HG03457 (cell line): ENCODE measurements at regions not wholly inside any gene's neighbourhood (a gene's known extent, or its start where the extent isn't known, plus 50 kb on each side); places are given as distances from the start of the nearest gene placed in this dataset.

ENCODE experiments used
- ATAC-seq: cut with Tn5 transposase; IDR thresholded peaks from one replicate; pipeline ENCODE4 v1.9.1; 2021; ENCODE audit warnings: moderate number of reproducible peaks; ENCODE audit not compliant: unreplicated experiment

DNA sequence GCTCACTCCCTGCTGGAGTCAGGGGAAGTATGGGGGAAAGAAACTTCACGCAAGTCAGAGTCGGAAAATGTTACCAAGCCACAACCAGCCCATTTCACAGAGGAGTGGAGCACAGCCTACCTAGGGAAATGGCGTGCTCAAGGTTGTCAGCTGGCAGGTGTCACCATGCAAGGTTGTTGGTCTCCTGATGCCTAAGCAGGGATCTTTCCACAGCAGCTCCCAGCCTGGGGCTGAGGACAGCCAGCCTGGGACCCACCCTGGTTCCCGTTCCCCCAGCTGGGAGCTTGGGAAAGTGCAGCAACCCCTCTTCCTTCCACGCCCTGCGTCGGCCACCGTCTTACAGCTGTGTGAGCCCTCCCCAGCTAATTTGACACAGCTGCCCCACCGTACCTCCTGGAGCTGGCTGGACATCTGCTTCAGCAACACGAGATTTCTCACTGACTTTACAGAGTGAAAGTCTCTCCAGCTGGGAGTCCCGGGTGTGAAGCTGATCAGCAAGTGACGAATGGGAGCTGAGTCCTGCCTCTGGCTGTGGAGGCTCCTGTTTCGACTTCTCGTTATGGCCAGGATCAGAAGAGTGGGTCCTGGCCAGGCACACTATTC lies 224.6 kb upstream of the RAB4A start:
- ATAC-seq = no peak

DNA sequence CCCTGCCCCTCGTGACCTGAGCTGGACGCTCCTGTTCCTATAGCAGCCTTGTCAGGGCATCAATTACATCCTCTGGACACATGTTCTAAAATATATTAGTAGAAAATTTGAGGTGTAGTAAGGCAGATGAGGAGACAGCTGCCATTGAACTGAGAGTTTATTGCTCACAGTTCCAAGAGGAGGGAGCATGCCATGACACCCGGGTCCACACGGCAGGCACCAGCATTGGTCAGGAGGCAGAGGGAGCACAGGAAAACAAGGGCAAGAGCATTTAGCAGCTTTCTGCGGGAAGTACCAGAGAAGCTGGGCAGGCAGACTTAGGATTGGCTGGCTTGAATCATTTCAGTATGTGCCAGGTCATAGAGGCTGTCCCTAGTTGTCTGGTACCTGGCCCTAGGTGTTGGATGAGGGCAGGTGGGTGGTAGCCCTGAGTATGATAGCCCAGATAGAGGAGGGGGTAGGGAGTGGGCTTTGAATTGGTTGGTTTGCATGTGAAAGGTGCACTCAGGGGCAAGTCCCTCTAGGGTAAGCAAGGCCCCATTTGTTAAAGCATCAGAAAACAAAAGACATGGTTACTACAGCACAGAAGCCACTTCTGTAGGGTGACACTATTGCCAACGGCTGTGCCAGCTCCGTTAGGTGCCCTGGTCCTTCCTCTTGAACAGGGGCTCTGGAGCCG lies 223.6 kb upstream of the RAB4A start:
- no peak for ATAC-seq

DNA sequence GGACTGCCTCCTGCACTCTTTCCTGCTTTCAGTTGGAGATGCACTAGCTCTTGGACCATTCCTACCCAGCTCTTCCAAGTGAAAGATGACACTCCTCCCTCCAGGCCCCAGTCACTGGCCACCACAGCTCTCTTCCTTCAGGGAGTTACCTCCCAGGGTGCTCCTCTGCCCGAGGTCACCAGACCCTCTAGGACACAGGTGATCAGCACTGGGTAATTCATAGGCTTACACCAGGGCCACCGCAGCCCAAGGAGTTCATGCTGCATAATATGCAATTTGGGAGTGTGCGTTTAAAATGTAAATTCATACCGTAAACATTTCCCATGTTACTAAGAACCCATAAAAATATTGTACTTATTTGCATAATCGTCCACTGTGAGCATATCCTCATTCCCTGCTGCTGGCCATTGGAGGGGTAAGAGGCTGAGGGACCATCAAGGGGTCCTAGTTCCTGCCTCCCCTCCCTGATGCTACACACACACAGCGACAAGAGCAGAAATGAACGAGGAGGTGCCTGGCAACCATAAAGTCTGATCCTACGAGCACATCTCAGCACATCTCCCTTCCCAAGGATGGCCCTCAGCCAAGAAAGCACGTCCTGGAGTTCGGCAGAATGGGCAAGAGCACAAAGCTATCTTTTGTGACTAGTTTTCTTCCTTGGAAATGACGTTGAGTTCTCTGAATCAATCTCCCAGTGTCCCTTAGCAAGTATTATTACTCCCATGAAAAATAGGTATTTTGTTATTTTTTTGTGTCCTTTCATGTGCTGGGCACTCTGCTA lies 222.9 kb upstream of the RAB4A start:
- no peak for ATAC-seq

DNA sequence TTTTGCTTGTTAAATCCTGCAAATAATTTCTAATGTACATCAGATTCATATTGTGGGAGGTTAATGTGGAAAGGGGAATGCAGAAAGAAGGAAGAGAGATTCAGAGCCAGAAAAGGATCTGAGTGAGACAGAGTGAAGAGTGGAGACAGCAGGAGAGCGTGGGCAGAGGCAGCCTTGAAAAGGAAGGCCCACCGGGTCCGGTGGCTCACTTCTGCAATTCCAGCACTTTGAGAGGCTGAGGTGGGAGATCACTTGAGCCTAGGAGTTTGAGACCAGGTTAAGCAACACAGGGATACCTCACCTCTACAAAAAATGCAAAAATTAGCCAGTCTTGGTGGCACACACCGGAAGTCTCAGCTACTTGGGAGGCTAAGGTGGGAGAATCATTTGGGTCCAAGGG lies 222.0 kb upstream of the RAB4A start:
- ATAC-seq = no peak

DNA sequence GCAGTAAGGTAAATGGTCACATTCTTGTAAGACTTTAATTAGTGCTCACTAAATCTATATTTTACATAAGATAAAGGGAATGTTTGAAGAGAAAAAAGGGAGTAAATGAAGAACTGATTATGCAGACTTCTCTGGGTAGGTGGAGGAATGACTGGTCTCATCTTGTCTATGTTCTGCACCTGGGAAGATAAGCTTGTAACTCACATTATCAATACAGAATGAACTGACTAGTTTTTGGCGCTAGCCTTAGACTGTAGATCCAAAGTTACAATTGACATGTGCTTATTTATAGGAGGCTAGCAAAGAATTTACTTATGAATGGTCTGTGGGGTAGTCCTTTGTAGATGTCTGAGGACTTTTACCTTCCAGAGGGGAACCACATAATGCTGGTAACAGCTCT lies 214.9 kb upstream of the RAB4A start:
- no peak for ATAC-seq

DNA sequence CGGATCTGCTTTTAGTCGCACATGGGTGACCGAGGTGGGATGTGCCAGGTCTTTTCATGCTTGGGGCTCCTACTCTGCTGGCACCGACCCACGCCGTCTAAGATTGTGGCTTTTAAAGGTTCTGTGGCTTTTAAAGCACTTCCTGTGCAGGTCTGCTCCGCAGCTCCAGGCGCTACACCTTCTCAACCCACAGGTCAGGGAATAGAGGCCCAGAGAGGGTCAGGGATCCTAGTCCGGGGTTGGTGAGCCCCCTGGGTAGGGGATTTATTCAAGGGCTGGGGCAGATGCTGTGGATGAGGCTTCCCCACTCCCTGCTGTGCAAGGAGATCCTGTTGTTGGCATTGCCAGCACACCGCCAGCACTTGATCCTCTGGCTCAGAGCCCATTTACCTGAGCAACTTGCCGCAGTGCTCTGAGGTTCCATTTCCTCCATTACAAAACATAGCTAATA lies 212.8 kb upstream of the RAB4A start:
- ATAC-seq = no peak

DNA sequence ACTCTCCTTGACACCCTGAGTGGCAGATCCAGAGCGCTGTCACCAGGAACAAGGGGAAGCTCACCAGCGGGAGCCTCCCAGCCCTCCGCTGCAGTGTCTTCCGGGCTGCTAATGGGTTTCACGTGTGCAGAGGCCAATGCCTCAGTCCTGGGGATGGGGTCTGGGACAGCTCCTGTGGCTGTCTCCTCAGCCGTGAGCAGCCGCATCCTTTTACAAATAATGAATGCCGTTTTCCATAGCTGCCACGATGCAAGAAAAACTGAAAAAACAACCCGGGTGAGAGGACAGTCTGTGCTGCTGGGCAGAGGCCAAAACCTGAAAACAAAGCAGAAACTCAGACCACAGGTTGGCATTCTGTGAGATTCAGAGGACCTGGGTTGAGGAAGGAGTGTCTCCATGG lies 212.2 kb upstream of the RAB4A start:
- no peak for ATAC-seq

DNA sequence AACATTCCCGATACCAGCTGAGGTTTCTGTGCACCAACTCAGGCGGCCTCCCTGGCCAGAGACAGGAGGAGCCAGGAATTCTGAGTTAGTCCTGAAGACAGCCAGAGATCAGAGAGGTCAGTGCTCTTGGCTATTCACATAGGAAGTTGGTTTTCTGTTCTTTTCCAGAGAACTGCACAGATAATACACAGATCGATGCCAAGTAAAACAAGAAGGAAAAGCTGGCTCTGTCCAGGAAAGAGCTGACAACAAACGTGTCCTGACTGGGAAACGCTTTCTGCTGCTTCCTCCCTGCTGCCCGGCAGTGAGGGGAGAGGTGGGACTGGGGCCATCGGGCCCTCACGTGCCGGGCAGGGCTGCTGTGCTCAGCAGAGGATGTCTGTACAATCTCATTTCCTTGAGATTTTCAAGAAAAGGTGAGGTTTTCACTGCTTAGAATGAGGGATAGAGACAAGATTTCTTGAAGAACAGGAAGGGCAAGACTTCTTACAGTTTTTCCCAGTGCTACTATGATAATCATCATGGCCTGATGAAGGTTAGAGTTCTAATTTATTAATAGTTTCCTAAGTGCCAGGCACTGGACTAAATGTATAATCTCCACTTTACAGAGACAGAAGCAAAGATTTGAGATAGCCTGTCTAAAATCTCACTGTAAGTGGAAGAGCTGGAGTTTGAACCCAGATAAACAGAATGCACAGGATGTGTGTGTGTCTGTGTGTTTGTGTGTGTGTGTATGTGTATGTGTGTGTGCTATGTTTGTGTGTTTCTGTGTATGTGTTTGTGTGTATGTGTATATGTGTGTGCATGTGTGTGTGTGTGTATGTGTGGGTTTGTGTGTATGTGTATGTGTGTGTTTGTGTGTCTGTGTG lies 211.0 kb upstream of the RAB4A start:
- no peak for ATAC-seq

DNA sequence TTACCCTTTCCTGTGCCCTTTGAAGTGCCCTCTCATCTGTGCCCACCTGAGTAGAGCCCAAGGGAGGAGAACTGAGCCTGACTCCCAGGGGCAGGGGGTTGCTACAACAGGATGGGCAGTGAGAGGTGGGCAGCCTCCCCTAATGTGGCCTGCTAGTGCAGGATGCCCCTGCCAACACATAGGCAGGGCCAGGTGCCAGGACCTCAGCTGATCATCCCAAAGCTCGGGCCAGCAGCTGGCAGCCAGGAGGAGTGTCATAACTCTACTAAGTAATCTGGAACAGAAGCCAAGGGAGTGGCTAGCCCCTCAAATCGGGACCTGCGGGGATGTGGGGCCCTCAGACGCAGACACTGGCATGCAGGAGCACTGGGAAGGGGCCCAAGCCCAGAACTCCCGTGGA lies 208.8 kb upstream of the RAB4A start:
- ATAC-seq = no peak

DNA sequence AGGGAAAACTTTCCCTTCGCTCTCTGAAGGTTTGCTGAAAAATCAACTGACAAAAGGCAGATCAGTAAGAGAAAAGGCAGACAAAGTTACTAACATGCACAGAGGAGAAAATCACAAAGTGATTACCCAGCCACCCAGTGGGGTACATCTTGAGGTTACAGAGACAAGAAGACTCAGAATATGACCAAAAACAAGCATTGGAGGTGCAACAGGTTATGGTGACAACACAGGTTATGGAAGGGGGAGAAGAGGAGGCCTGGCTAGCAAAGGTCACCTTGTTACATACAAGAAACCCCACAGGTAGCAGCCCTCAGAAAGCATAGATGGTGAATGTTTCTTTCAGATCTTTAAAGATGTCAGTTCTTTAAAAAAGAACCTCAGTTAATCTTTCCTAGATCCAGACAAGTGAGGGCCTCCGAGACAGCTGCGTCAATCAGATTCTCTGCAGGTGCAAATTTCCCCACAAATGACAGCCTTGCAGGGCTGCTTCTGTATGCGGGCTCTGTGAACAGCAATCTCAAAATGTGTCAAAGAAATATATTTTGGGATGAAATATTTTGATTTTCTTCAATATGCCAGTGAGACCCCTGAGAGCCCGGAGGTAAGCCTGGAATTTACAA lies 207.6 kb upstream of the RAB4A start:
- no peak for ATAC-seq

DNA sequence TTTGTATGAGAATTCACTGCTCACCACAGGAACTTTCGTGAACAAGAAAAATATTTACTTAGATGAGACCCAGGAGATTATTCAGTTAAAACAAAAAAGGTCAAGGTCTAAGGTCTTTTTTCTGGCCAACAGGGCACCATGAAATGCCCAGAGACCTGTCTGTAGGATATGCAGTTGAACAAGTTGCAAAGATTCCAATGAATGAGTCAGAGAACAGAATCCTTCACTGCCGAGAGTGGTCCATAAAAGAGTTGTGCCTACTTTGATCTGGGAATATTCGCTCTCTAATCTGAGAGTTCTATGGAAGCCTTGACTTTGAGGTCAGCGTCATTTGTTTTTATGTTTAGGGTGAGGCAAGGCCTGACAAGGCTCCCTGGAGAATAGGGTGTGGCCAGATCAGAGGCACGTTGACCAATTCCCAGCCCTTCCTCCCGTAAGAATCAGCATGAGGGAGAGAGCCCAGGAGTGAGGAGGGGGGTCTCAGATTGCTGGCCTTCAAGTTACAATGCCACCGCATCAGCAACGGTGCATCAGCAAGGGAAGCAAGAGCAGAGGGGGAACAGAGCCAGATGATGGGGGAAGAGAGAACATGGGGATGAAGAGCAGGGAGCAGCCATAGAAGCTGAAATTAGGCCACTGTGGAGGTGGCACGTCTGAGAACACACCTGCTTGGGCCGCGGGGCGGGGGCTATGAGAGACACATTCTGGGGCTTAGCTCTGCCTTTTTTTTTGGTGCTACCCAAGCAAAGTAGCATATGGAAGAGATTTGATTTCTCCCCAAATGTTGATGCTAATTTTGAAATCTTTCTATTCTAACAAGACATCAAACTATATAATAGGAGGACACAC lies 206.4 kb upstream of the RAB4A start:
- ATAC-seq = no peak

DNA sequence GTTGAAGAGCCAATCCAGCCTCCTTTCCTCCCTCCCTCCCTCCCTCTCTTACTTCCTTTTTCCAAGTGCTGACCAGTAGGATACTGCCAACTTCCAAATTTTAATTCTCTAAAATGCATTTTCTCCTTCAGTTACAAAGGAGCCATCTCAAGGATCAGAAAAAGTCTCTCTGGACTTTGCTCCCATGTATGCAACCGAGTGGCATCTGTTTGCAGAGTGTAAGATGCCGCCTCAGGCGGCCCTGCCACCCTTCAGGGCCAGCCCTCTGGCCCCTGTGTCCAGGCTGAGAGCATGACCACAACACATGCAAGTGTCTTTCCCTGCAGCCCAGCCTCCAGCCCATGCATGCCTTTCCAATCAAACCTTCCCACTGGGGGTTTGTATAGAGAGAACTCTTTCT lies 205.3 kb upstream of the RAB4A start:
- no peak for ATAC-seq

DNA sequence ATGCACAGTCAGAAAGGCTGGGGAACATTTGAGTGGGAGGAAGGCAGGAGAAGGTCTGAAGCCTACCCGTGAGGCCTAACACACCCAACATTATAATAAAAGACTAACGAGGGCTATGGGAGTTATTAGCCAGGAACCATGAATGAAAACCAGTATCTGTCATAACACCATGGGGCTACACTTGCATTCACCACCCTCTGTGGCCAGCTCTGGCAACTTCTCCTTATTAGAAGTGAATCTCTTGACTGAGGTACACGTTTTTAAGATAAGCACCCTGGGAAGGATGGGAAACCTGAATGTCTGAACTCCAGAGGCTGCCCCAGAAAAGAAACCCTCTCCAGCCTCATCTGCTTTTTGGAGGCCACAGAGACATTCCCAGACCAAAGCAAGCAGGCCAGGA lies 204.3 kb upstream of the RAB4A start:
- ATAC-seq = no peak

DNA sequence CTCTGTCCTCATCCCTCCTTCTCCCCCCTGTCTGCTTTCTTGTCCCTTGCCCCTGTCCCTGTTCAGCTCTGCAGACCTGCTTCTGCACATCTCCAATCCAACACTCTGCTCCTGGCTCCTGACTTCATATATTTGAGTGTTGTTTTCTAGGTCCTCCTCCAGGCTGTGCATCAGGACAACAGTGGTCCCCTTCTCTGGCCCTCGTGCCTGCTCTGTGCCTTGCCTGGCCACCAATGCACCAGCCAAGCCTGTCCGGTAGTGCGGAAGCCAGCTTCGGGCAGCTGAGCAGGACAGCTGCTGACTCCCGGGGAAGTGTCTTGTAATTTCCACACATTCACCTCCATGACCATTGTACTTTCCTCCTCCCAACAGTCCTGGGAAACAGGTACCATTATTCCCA lies 203.4 kb upstream of the RAB4A start:
- no peak for ATAC-seq

DNA sequence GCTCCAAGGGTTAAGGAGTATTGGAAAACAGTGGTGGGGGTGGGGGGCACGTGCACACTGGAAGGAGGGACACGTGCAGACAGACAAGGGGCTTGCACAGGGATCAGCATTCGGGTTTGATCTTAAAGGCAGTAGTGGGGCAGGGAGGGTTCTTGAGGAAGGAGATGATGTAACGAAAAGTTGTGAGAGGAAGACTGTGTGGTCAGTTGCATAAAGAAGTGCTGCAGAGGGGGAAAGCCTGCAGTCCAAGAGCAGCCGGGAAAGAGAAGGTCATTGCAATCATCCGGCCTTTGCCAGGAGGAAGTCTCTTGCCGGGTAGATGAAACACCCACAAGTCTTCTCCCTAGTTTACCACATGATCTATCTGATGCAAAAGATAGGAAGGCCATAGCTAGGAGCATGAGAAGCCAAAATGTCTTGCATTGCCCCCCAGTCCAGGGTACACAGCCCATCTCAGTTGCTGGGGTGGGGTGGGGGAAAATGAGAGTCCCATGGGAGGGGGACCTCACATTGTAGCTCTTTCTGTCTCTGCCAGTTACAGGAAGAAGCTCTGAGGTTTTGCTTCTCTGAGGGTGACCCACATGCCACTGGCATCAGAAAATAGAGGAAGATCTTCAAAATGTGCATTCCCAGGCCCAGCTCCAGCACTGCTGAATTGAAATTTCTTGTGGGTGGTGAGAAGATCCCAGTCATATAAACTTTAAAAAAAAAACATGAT lies 202.5 kb upstream of the RAB4A start:
- no peak for ATAC-seq

DNA sequence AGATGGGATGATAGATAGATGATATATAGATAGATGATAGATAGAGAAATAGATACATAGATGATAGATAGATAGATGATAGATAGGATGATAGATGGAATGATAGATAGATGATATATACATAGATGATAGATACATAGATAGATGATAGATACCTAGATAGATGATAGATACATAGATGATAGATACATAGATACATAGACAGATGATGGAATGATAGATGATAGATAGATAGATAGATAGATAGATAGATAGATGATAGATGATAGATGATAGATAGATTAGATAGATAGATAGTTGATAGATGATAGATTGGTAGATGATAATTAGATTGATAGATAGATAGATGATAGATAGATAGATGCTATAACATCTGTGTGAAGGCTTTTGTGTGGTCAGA lies 201.7 kb upstream of the RAB4A start:
- no peak for ATAC-seq

DNA sequence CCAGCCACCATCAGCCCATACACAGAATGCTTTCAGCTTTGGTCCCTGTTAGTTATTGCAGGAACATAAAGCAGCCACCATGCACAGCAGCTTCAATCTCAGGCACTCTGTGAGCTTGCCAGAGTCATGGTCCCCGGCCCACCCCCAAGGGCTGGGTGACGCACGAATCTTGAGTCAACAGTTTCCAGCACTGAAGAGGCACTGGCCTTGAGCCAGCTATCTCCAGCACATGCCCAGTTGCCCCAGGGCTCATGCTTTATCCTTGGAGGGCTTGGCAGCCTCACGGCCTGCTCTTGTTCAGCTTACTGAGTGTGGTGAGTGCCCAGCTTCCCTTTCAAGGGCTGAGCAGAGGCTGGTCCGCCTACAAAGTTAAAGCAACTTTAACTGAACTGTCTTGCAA lies 200.7 kb upstream of the RAB4A start:
- ATAC-seq = no peak

DNA sequence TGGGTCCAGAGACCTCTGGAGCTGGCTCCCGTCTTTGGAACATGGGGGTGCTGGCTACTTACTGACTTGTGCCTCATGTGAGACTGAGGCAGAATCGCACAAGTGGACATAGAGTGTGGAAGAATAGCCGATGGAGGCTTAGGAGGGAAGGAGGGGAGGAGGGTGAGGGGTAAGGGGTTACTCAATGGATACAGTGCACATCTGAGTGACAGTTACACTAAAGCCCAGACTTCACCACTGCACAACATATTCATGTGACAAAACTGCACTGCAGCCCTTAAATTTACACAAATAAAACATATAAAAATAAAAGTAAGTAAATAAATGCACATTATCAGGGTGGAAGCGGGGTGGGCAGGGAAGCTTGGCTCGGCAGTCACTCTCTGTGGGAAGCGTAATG lies 197.7 kb upstream of the RAB4A start:
- ATAC-seq = no peak

DNA sequence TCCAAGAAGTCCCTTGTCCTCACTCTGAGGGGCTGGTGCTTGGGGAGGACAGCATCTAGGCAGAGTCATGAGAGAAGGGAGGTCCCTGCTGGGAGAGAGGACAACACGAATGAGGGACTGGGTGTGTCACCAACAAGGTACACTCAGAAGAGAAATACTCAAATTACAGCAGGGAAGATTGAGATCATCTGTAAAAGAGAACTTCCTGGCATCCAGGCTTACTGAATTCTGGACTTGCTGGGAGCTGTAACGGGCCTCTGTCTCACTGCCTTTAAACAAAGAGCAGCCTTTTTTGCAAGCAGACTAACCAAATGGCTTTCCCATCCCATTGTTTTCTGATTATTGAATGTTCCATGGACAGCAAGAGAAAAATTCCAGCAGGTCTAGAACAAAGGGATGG lies 195.7 kb upstream of the RAB4A start:
- no peak for ATAC-seq
